GM10266 (cell line): ENCODE measurements at regions not wholly inside any gene's neighbourhood (a gene's known extent, or its start where the extent isn't known, plus 50 kb on each side); places are given as distances from the start of the nearest gene placed in this dataset.

ENCODE experiments used
- DNase-seq: peaks from one replicate; pipeline ENCODE4 v3.0.0; 2012; ENCODE audit errors: extremely low spot score
- CTCF ChIP-seq: IDR thresholded peaks from 2 replicates; pipeline ENCODE4 v1.5.1; 2012; ENCODE audit warnings: mild to moderate bottlenecking, low read depth; ENCODE audit not compliant: control insufficient read depth, insufficient read depth; ENCODE audit errors: missing control alignments

DNA sequence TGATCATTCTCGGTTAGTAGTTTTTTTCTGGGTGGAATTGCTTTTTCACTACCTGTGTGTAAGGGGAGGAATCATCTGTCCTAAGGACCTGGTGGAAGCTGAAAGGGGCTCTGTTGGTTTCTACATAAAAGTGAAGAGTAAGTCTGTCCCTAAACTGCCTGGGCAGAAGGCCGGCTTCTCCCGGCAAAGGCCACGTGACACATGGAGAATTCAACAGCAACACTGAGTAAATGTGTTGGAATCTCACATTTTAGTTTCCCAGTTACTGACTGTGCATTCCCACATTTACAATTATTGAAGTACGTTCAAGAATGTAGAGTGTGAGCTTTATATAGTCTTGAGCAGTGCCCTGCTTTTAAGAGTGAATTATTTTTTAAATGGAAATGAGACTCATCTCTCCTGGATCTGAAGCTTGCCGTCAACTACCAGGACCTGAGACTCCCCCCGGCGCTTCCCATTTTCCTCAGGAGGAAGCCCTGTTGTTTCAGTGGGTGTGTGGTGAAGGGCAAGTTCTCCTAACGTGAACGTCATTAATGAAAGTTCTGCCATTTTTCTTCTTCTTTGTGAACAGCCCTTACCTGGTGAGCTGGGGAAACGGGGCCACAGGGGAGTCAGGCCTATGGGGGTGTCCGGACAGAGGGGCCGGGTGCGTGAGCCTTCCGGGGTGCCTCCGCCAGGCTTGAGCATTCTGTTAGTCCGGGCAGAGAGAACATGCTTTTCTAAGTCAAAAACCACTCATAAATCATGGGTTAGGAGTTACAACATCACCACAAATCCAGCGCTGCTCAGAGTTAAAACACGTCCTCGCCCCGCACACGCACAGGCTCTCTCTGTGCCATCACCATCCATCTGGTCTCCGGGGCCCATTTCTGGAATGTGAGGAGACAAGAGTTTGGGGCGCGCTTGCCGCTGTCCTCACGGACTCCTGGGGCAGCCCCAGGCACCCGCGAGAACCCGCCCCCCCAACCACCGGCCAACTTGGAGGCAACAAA, 56.6 kb upstream of the SMOC2 start:
- DNase-seq, result no peak

DNA sequence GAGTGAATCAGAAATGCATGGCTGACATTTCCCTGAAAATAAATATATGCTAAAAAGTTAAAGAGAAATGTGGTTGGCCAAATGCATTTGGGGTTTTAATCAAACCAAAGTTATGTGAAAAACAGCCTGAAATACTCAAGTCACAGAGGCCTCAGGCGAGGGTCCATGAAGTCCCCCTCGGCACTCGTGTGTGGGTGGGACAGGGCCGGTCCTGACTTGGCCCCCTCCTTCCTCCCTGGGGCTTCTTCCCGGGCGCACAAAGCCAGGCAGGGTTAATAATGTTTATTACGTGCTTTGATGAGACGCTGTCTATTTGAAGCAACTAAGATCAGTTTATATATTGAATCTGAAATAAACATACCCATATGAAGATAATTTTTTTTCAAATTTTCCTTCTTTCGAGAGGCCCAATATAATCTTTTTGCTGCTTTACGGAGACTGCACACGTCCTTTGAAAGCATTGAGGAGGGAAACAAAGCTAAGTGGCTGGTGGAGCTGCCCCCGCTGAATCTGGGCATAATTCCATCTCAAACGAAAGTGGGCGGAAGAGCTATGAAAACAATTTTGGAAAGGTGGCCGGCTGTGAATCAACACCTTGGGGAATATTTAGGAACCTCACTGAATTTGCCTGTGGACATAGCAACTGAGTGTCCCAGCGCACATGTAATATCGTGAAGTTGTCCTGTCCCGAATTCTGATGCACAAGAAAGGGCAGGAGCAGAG, 55.8 kb upstream of the SMOC2 start:
- no peak for DNase-seq
- no peak for TF ChIP-seq CTCF

More for the DNA sequence above, 56.6 kb upstream of the SMOC2 start:
- no peak for TF ChIP-seq CTCF

DNA sequence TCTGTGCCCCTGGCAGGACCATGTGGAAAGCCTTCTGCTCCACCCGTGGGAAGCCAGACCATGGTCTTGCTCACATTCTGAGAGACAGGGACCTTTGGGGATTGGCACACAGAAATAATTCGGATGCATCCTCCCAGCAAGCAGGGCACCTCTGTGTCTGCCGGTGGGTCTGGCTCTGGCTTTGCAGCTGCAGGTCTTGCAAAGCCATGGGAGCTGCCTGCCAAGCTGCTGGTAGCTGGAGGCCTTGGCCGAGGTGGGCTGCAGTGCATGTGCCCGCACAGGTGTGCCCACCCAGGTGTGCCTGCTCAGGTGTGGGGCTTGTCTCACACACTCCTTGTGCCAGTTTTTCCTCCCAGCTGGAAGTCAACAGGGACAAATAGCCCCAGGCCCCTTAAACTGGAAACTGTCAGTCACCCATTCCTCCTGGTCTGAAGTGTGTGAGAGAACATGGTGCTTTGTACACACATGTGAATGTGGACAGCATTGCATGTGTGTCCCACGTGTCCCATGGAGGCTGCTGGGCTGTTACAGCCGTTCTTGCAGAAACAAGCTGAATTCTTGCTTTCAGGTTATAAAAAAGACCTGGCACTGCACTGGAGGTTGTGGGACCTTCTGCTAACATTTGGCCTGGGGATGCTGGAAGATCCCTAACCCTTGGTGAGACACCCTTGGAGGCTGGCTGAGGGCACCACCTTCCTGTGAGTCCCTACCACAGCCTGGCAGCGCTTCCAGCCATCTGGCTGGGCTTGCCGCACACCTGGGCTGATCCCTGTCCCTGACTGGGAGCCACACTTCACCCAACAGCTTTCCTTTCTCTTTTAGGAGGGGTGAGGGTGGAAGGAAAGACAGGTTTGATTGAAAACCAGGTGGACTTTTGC, 54.9 kb upstream of the SMOC2 start:
- no peak for TF ChIP-seq CTCF
- no peak for DNase-seq

DNA sequence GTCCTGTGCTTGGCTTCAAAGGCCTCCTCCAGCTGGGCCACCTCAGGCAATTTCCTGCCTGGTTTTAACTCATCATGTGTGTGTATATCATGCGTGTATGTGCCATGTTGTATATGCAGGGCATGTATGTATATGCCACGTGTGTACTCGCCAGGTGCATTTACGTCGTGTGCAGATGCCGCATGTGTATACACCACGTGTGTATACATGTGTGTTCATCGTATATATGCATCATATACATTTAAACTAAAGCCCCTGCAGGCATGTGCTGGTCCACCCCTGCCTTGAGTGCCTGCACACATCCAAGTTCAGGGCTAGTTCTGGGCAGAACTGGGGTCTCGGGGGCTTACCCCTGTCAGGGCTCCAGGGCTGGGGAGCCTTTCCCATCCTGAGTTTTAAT, 54.0 kb upstream of the SMOC2 start:
- no peak for DNase-seq
- no peak for TF ChIP-seq CTCF

GRCh38 chr6:168387426-168387825, 53.6 kb upstream of the SMOC2 start:
- no peak for TF ChIP-seq CTCF
- DNase-seq, result no peak

DNA sequence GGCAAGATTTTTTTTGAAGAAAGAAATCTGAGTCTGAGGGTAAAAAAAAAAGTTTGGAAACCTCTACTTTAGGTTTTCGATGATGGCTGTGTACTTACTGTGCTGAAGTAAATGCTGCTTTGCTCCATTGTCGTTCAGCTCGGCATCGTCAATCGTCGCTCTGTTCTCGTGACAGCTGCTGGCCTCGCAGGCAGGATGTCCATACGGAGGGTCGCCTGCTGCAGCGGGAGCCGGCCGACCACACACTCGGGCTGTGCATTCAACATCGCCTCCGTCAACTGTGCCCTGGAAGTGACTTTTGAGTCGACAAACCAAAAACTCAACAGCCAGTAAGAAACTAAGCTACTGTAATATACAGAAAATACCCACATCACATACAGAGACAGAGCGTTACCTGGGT, 53.1 kb upstream of the SMOC2 start:
- TF ChIP-seq CTCF, result no peak
- no peak for DNase-seq
